Kidney (tissue), 13 donors: ENCODE measurements at regions not wholly inside any gene's neighbourhood (a gene's known extent, or its start where the extent isn't known, plus 50 kb on each side); places are given as distances from the start of the nearest gene placed in this dataset.
A peak's percentile ranks its signal among the peaks of the same experiment; 100 is the strongest.

ENCODE experiments used
- DNase-seq, 5 donors: peaks; one replicate each; pipeline ENCODE4 v3.0.0-alpha.2; 2013 to 2020
- FAIRE-seq: peaks from 2 replicates; lab custom pipeline; 2012; peaks lifted over from hg19 to GRCh38; lab: Jason Lieb, UNC
- H3K27ac ChIP-seq, 2 donors: one replicate each; pipeline ENCODE4 v1.7.0; 2013; ENCODE audit warnings: low read depth in 2 of 2, low read length in 2 of 2, inconsistent platforms in 1 of 2
- H3K27me3 ChIP-seq: one replicate; pipeline ENCODE4 v1.7.1; 2013; ENCODE audit warnings: low read length, inconsistent platforms; ENCODE audit not compliant: control insufficient read depth, insufficient read depth
- H3K36me3 ChIP-seq, 3 donors: one replicate each; pipeline versions ENCODE4 v1.7.0 to v1.7.1; 2013; ENCODE audit warnings: low read length in 3 of 3, control low read depth in 1 of 3, inconsistent platforms in 1 of 3; ENCODE audit not compliant: insufficient read depth in 3 of 3, control insufficient read depth in 2 of 3
- H3K4me1 ChIP-seq, 3 donors: one replicate each; pipeline versions ENCODE4 v1.7.0 to v1.7.1; 2013; ENCODE audit warnings: low read length in 3 of 3, inconsistent platforms in 1 of 3, low read depth in 1 of 3; ENCODE audit not compliant: control insufficient read depth in 2 of 3, insufficient read depth in 2 of 3
- H3K4me3 ChIP-seq, 3 donors: one replicate each; pipeline versions ENCODE4 v1.7.0 to v1.8.1; 2013; ENCODE audit warnings: low read length in 3 of 3, control low read depth in 1 of 3, inconsistent platforms in 1 of 3
- H3K9ac ChIP-seq, 3 donors: one replicate each; pipeline versions ENCODE4 v1.7.0 to v1.7.1; 2013; ENCODE audit warnings: low read length in 3 of 3, control low read depth in 1 of 3, inconsistent platforms in 1 of 3
- H3K9me3 ChIP-seq, 3 donors: one replicate each; pipeline versions ENCODE4 v1.7.0 to v1.7.1; 2013; ENCODE audit warnings: low read length in 3 of 3, control low read depth in 1 of 3, inconsistent platforms in 1 of 3; ENCODE audit not compliant: control insufficient read depth in 2 of 3, insufficient read depth in 1 of 3
- intact Hi-C: fragments of 100-400 bp; cut with DNase I; formaldehyde crosslinking; loops from one replicate; pipeline ENCODE4 v1.11.1; 2022
- TF ChIP-seq, protein P1 (sequence below): IDR thresholded peaks from 3 replicates; pipeline ENCODE4 v1.5.1; 2012; ENCODE audit warnings: mild to moderate bottlenecking, moderate library complexity, borderline replicate concordance; ENCODE audit not compliant: insufficient read depth; ENCODE audit errors: extremely low read depth
- donor health status: control.
- donor health status: control.
- donor health status: control.
- donor health status: control.
- donor health status: control.
- donor health status: DM: yes; HTN: yes; CAD: no.
- donor health status: Normal renal cell carcinoma (clear cell type).

DNA sequence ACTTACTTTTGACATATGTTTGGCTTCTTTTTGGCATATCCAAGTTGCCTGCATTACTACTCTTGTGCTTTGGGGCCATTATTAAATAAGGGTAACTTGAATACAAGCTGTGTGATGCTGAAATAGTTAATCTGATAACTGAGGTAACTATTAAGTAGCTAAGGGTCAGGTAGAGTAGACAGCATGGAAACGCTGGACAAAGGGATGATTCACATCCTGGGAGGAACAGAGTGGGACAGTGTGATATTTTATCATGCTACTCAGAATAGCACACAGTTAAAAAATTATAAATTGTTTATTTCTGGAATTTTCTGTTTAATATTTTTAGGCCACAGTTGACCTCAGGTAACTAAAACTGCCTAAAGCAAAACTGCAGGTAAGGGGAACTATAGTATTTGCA, 483.9 kb downstream of the RFPL4B start:
- TF ChIP-seq, protein P1, sequence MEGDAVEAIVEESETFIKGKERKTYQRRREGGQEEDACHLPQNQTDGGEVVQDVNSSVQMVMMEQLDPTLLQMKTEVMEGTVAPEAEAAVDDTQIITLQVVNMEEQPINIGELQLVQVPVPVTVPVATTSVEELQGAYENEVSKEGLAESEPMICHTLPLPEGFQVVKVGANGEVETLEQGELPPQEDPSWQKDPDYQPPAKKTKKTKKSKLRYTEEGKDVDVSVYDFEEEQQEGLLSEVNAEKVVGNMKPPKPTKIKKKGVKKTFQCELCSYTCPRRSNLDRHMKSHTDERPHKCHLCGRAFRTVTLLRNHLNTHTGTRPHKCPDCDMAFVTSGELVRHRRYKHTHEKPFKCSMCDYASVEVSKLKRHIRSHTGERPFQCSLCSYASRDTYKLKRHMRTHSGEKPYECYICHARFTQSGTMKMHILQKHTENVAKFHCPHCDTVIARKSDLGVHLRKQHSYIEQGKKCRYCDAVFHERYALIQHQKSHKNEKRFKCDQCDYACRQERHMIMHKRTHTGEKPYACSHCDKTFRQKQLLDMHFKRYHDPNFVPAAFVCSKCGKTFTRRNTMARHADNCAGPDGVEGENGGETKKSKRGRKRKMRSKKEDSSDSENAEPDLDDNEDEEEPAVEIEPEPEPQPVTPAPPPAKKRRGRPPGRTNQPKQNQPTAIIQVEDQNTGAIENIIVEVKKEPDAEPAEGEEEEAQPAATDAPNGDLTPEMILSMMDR, result no peak
- H3K27me3 ChIP-seq, result no peaks in the 10 kb centered on the region
- H3K4me3 ChIP-seq, result no peak overlapping the region
- no peaks in the 10 kb centered on the region for H3K36me3 ChIP-seq
- H3K9ac ChIP-seq, result no peak overlapping the region
- H3K27ac ChIP-seq, result no peak overlapping the region
- no peaks in the 10 kb centered on the region for H3K9me3 ChIP-seq
- FAIRE-seq (no peak), DNase-seq (no peak)
- intact Hi-C loops, result no loop called here
- no peaks in the 10 kb centered on the region for H3K4me1 ChIP-seq

DNA sequence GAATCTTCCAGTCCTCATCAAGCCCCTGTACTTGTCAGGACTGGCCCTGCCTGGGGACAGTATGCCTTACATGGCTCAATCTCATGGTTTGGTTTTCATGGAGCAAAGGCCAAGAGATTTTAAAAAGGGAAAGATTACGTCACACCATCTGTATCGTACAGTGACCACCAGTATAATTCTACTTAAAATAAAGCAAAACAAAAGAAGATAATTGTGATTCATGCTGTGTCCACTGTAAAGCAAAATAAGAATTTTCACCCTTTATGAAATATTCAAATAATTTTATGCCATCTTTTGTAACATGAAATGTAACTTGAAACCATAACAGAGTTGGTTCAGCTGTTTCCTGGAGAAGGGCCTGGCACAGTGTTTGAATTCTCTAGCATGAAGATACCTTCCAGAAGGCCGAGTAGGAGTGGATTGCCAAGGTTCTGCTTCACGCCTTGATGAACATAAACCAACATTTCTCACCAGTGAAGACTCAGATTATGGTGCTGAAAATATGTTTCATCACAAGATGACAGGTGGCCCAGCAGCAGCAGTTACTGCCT, 486.5 kb downstream of the RFPL4B start:
- DNase-seq (no peak), FAIRE-seq (no peak)

DNA sequence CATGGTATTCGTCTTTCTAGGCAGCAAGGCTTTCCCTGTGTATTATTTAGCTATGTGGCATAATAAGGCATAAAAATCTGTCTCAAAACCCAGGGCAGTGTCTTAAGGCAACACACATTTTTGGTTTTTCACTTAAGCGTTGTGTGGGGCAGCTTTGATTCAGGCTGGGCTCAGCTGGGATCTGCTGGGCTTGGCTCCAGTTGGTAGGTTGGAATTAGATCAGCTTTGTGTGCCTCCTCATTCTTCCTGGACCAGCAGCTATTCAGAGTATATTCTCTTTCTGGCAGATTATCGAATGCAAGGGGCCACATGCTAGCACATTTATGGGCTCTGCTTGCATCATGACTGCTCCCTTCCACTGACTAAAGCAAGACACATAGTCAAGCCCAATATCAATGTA, 487.9 kb downstream of the RFPL4B start:
- Histone ChIP-seq H3K9me3 (no peaks in the 10 kb centered on the region), H3K4me3 (no peak overlapping the region), H3K27ac (no peak overlapping the region), H3K27me3 (no peaks in the 10 kb centered on the region), H3K36me3 (no peaks in the 10 kb centered on the region), H3K4me1 (no peaks in the 10 kb centered on the region), H3K9ac (no peak overlapping the region)
- TF ChIP-seq, protein P1, result no peak
- intact Hi-C loops, result no loop called here
- DNase-seq, result no peak
- no peak for FAIRE-seq

More for the DNA sequence above, 486.5 kb downstream of the RFPL4B start:
- Histone ChIP-seq H3K27me3 (no peaks in the 10 kb centered on the region), H3K36me3 (no peaks in the 10 kb centered on the region), H3K27ac (no peak overlapping the region), H3K9ac (no peak overlapping the region), H3K4me3 (no peak overlapping the region), H3K9me3 (no peaks in the 10 kb centered on the region), H3K4me1 (no peaks in the 10 kb centered on the region)
- intact Hi-C loops, result no loop called here
- TF ChIP-seq, protein P1, result no peak

GRCh38 chr6:112839525-112839961, 492.4 kb downstream of the RFPL4B start:
- TF ChIP-seq, protein P1, result no peak
- intact Hi-C loops, result no loop called here
- DNase-seq, result peak in 3 of 5 donors; percentile 10 to 78 (median 39)

More at GRCh38 chr6:112839525-112839961, 492.4 kb downstream of the RFPL4B start:
- Histone ChIP-seq H3K4me1 (no peaks in the 10 kb centered on the region), H3K9me3 (no peaks in the 10 kb centered on the region), H3K36me3 (no peaks in the 10 kb centered on the region), H3K4me3 (no peak overlapping the region), H3K9ac (no peak overlapping the region), H3K27me3 (no peaks in the 10 kb centered on the region), H3K27ac (no peak overlapping the region)
- no peak for FAIRE-seq
